Stimulated activated naive CD8-positive, alpha-beta T cell treated with anti-CD3 and anti-CD28 coated beads, Interleukin-15, Interleukin-2, amounts not matched to agents 100 U/mL and 50 U/mL, for 24 hours (primary cell): ENCODE measurements at regions not wholly inside any gene's neighbourhood (a gene's known extent, or its start where the extent isn't known, plus 50 kb on each side); places are given as distances from the start of the nearest gene placed in this dataset.

Experiments
- ATAC-seq: fragments of 150-1000 bp; cut with Tn5 transposase; one replicate; pipeline ENCODE4 v1.10.0; 2021
- DNase-seq: peaks from one replicate; pipeline ENCODE4 v3.0.0; 2021

GRCh38 chr6:14934844-14935243 lies 311.0 kb upstream of the JARID2 start:
- DNase-seq (no peak), ATAC-seq (no peak)

GRCh38 chr6:14936861-14937260 lies 309.0 kb upstream of the JARID2 start:
- ATAC-seq (no peak), DNase-seq (no peak)

GRCh38 chr6:14943116-14943515 lies 302.8 kb upstream of the JARID2 start:
- no peak for DNase-seq
- no peak for ATAC-seq

- ATAC-seq, result no peak
- no peak for DNase-seq
Observed at GRCh38 chr6:14944593-14944992, 301.3 kb upstream of the JARID2 start.

GRCh38 chr6:14945461-14946185 lies 300.2 kb upstream of the JARID2 start:
- DNase-seq (no peak), ATAC-seq (no peak)

GRCh38 chr6:14946753-14947152 lies 299.1 kb upstream of the JARID2 start:
- no peak for DNase-seq
- no peak for ATAC-seq

GRCh38 chr6:14948586-14949245 lies 297.2 kb upstream of the JARID2 start:
- ATAC-seq, result no peak
- no peak for DNase-seq

- DNase-seq (no peak), ATAC-seq (no peak)
Observed at GRCh38 chr6:14950103-14950969, 295.5 kb upstream of the JARID2 start.

GRCh38 chr6:14950970-14951276 lies 294.9 kb upstream of the JARID2 start:
- ATAC-seq, result no peak
- DNase-seq, result no peak

GRCh38 chr6:14951704-14952103 lies 294.2 kb upstream of the JARID2 start:
- ATAC-seq (no peak), DNase-seq (no peak)

GRCh38 chr6:14953836-14954235 lies 292.0 kb upstream of the JARID2 start:
- no peak for ATAC-seq
- DNase-seq, result no peak

GRCh38 chr6:14957355-14958059 lies 288.4 kb upstream of the JARID2 start:
- DNase-seq (no peak), ATAC-seq (no peak)

GRCh38 chr6:14959324-14959885 lies 286.5 kb upstream of the JARID2 start:
- no peak for ATAC-seq
- DNase-seq, result no peak

- ATAC-seq (no peak), DNase-seq (no peak)
Observed at GRCh38 chr6:14964556-14965270, 281.2 kb upstream of the JARID2 start.

- ATAC-seq (no peak), DNase-seq (no peak)
Observed at GRCh38 chr6:14965424-14966075, 280.3 kb upstream of the JARID2 start.

- ATAC-seq, result no peak
Observed at GRCh38 chr6:14966096-14966905, 279.6 kb upstream of the JARID2 start.

GRCh38 chr6:14966906-14967711 lies 278.8 kb upstream of the JARID2 start:
- DNase-seq, result no peak
- no peak for ATAC-seq

More at GRCh38 chr6:14966096-14966905, 279.6 kb upstream of the JARID2 start:
- DNase-seq, result no peak

- DNase-seq (no peak), ATAC-seq (no peak)
Observed at GRCh38 chr6:14968056-14968637, 277.7 kb upstream of the JARID2 start.

- ATAC-seq (no peak), DNase-seq (no peak)
Observed at GRCh38 chr6:14969126-14969525, 276.7 kb upstream of the JARID2 start.
